IPS-11a (cell line): ENCODE measurements at regions not wholly inside any gene's neighbourhood (a gene's known extent, or its start where the extent isn't known, plus 50 kb on each side); places are given as distances from the start of the nearest gene placed in this dataset.

ENCODE experiments used
- H3K4me3 ChIP-seq: one replicate; pipeline ENCODE4 v1.5.1; 2013; ENCODE audit warnings: low read depth, low read length, control low read depth

DNA sequence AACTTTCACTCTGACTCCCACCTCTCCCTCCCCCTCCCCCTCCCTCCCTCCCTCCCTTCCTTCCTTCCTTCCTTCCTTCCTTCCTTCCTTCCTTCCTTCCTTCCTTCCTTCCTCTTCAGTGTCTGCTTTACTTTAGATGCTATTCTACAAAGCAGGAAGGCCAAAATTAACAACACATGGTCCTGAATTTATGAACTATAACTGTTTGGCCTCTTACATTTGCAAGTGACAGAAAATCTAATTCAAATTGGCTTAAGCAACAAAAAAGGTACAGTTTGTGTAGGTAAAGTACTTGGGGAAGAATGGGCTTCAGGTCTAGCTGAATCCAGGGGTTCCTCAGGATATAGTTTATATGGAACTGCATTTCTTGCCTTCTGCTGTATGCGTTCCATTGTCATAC, 673.0 kb downstream of the AACS start:
- no peak overlapping the region for H3K4me3 ChIP-seq

GRCh38 chr12:125742413-125742812, 677.2 kb downstream of the AACS start:
- no peak overlapping the region for H3K4me3 ChIP-seq

GRCh38 chr12:125744201-125744600, 679.0 kb downstream of the AACS start:
- no peak overlapping the region for H3K4me3 ChIP-seq

- no peak overlapping the region for H3K4me3 ChIP-seq
These were observed 690.3 kb downstream of the AACS start for GRCh38 chr12:125755512-125755911.

DNA sequence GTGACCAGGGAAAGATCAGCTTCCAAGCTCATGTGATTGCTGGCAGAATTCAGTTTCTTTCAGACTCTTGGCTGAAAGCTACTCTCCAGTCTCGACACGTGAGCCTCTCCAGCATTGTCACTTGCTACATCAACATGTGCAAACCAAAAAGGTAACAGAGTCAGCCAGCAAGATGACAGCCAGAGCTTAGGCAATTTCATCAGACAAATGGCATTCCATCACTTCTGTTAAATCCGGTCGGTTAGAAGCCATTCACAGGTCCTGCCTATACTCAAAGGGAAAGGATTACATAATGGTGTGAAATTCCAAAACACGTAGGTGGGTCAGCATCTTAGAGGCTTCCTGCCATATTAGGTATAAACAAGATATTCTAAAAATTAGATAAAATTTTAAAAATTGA, 700.9 kb downstream of the AACS start:
- no peak overlapping the region for H3K4me3 ChIP-seq

- H3K4me3 ChIP-seq = no peak overlapping the region
These were observed 707.2 kb downstream of the AACS start for GRCh38 chr12:125772403-125772802.

GRCh38 chr12:125773033-125773640, 707.9 kb downstream of the AACS start:
- no peak overlapping the region for H3K4me3 ChIP-seq

DNA sequence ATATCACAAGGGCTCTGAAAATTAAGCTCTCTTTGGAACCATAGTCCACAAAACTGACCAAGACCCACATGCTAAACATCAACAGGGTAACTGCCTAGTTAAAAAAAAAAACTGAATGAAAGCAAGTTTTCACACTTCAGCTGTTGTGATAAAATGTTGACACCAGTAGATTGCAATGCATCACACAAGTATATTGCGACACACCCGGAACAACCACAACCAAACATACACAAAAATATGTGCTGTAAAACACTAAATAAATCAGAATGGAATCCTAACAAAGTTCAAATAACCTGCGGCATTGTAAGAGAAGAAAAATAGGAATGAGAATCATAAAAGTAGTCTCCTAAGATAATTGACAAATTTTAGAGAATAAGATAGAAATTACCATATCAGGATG, 710.3 kb downstream of the AACS start:
- no peak overlapping the region for H3K4me3 ChIP-seq

DNA sequence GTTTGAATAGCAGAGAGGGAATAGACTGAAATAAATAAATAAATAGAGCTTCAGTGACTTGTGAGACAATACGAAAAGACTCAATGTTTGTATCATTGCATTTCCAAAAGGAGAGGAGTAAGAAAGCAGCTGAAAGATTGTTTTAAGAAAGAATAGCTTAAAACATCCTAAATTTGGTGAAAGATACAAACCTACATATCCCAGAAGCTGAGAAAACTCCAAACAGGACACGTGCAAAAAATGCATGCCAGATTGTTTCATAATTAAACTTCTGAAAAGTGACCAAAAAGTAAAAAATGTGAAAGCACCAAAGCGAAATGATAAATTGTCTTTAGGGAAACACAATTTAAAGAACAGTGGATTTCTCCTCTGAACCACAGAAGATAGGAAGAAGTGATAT, 711.0 kb downstream of the AACS start:
- H3K4me3 ChIP-seq = no peak overlapping the region

GRCh38 chr12:125786143-125786542, 720.9 kb downstream of the AACS start:
- no peak overlapping the region for H3K4me3 ChIP-seq

DNA sequence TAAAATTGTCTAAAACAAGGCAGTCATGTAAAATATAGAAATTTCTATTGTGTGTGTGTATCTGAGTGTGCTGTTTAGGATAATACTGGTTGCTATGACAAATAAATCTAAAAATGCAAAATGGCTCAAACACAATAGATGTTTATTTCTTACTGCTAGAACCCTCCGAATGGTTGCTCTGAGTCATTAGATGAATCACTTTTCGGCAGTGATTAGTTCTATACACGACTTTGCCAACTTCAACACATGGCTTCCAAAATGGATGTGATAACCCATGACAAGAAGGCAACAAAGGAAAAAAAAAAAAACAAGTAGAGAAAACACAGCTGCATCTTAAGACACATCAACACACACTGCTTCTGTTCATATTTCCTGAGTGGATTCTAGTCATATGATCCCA, 729.2 kb downstream of the AACS start:
- no peak overlapping the region for H3K4me3 ChIP-seq

- H3K4me3 ChIP-seq = no peak overlapping the region
These were observed 732.4 kb downstream of the AACS start for GRCh38 chr12:125797421-125798175.

DNA sequence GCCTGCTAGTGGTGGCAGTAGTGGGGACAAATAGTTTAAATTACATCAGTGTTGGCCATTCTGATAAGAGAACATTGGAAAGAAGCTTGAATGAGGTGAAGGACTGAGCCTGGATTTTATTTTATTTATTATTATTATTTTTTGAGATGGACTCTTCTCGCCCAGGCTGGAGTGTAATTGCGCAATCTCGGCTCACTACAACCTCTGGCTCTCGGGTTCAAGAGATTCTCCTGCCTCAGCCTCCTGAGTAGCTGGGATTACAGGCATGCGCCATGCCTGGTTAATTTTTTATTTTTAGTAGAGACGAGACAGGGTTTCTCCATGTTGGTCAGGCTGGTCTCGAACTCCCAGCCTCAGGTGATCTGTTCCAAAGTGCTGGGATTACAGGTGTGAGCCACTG, 739.4 kb downstream of the AACS start:
- H3K4me3 ChIP-seq = no peak overlapping the region

- H3K4me3 ChIP-seq = no peak overlapping the region
These were observed 759.0 kb downstream of the AACS start for GRCh38 chr12:125824276-125824675.

- H3K4me3 ChIP-seq = no peak overlapping the region
These were observed 770.6 kb downstream of the AACS start for GRCh38 chr12:125835852-125836251.

DNA sequence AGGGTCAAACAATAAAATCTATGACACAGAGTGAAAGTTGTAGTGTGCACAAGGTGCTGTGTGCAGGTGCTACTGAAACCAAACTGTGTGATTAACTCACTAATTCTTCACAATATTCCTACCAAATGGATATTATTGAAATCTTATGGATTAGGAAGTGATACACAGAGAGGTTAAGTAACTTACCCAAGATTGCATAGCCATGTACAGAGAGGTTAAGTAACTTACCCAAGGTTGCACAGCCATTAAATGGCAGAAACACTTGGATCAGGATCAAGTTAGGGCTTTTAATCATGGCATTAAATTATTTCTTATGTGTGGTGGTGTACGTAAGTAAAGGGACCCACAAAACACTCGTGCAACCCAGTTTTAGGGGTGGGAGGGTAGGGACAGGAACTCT, 771.4 kb downstream of the AACS start:
- H3K4me3 ChIP-seq = no peak overlapping the region

DNA sequence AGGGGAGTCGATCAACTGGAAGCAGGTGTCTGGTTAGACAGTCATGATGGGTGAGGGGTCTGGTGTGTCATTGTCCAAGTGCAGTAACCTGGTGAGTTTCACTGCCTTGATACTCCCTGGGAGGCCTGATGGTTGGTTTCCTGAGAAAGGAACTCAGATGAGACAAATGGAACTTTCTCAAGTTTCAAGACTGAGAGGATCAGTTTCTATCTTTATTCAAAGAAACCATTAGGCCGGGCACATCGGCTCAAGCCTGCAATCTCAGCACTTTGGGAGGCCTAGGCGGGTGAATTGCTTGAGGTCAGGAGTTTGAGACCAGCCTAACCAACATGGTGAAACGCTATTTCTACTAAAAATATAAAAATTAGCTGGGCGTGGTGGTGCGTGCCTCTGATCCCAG, 776.1 kb downstream of the AACS start:
- H3K4me3 ChIP-seq = no peak overlapping the region

GRCh38 chr12:125852116-125852515, 786.9 kb downstream of the AACS start:
- H3K4me3 ChIP-seq = no peak overlapping the region

DNA sequence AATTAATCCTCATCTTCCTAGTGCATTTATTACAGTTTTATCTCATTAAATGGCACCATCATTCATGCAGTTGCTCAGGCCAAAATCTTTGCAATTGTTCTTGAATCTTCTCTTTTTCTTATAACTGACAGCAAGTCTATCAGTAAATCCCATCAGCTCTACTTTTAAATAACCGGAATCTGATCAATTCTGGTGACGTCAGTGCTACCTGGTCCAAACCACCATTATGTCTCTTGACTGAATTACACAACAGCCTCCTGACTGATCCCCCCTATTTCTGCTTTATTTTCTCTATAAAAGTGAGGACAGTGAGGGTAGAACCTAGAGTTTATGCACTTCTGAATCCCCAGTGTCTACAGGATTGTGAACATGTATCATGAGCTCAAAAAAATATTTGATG, 787.4 kb downstream of the AACS start:
- no peak overlapping the region for H3K4me3 ChIP-seq

DNA sequence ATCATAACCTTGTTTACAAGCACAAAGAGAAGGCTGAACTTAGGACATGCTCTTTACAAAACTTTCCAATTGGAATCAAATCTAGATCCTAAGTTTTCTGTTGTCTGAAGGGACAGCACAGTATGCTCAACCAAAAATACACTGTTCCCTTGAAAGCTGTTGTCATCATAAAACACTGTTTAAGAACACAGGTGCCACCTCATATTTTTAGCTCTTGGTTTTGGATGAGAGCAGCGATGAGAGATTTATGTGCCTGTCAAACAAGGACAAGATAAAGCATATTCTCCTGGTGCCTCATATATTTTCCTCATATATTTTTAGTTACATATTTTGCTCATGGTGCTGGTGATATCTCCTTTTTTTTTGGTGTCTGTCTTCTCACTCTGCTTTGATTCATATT, 788.4 kb downstream of the AACS start:
- H3K4me3 ChIP-seq = no peak overlapping the region

- H3K4me3 ChIP-seq = no peak overlapping the region
These were observed 791.1 kb downstream of the AACS start for GRCh38 chr12:125856366-125856765.

GRCh38 chr12:125856896-125857295, 791.7 kb downstream of the AACS start:
- H3K4me3 ChIP-seq = no peak overlapping the region
